ENCODE measurements at regions not wholly inside any gene's neighbourhood (a gene's known extent, or its start where the extent isn't known, plus 50 kb on each side); places are given as distances from the start of the nearest gene placed in this dataset.

- TF ChIP-seq CTCF (IDR thresholded peaks at IDR 0.05): no peak
- Histone ChIP-seq H3K9me3 (no peaks in the 10 kb centered on the region), H3K27me3 (no peaks in the 10 kb centered on the region), H3K4me3 (no peak overlapping the region), H3K36me3 (no peaks in the 10 kb centered on the region), H3K27ac (no peak overlapping the region), H3K9ac (ENCODE audit: low read depth in 2 of 2, low read length in 2 of 2) (no peak overlapping the region), H3K4me1 (no peaks in the 10 kb centered on the region)
- no peak for DNase-seq
- intact Hi-C loops (cut with DNase I): no loop called here
Observed at GRCh38 chr11:112374486-112375140, 114.0 kb upstream of the PLET1 start.

- Histone ChIP-seq H3K36me3 (no peaks in the 10 kb centered on the region), H3K4me1 (no peaks in the 10 kb centered on the region), H3K27ac (no peak overlapping the region), H3K9me3 (no peaks in the 10 kb centered on the region), H3K4me3 (no peak overlapping the region), H3K27me3 (no peaks in the 10 kb centered on the region), H3K9ac (ENCODE audit: low read depth in 2 of 2, low read length in 2 of 2) (no peak overlapping the region)
- TF ChIP-seq CTCF (IDR thresholded peaks at IDR 0.05): no peak
- no peak for DNase-seq
- intact Hi-C loops (cut with DNase I): no loop called here
Observed at GRCh38 chr11:112377946-112378345, 117.3 kb upstream of the PLET1 start.

- no peak for TF ChIP-seq CTCF (IDR thresholded peaks at IDR 0.05)
- Histone ChIP-seq H3K4me1 (no peaks in the 10 kb centered on the region), H3K27me3 (no peaks in the 10 kb centered on the region), H3K27ac (no peak overlapping the region), H3K9me3 (no peaks in the 10 kb centered on the region), H3K36me3 (no peaks in the 10 kb centered on the region), H3K9ac (ENCODE audit: low read depth in 2 of 2, low read length in 2 of 2) (no peak overlapping the region), H3K4me3 (no peak overlapping the region)
- intact Hi-C loops (cut with DNase I): no loop called here
- DNase-seq: no peak
Observed at GRCh38 chr11:112380464-112380863, 119.8 kb upstream of the PLET1 start.

GRCh38 chr11:112381578-112381977 lies 120.9 kb upstream of the PLET1 start:
- Histone ChIP-seq H3K27me3 (no peaks in the 10 kb centered on the region), H3K36me3 (no peaks in the 10 kb centered on the region), H3K9ac (ENCODE audit: low read depth in 2 of 2, low read length in 2 of 2) (no peak overlapping the region), H3K4me1 (no peaks in the 10 kb centered on the region), H3K4me3 (no peak overlapping the region), H3K9me3 (no peaks in the 10 kb centered on the region), H3K27ac (no peak overlapping the region)
- TF ChIP-seq CTCF (IDR thresholded peaks at IDR 0.05): no peak
- intact Hi-C loops (cut with DNase I): no loop called here
- DNase-seq: no peak

GRCh38 chr11:112382561-112382960 lies 121.9 kb upstream of the PLET1 start:
- no peak overlapping the region for H3K4me3 ChIP-seq
- no peaks in the 10 kb centered on the region for H3K4me1 ChIP-seq
- no peak overlapping the region for H3K9ac ChIP-seq (ENCODE audit: low read depth in 2 of 2, low read length in 2 of 2)
- intact Hi-C loops (cut with DNase I): no loop called here
- no peaks in the 10 kb centered on the region for H3K36me3 ChIP-seq
- H3K27me3 ChIP-seq: no peaks in the 10 kb centered on the region
- H3K9me3 ChIP-seq: no peaks in the 10 kb centered on the region
- DNase-seq: no peak
- H3K27ac ChIP-seq: no peak overlapping the region
- TF ChIP-seq CTCF (IDR thresholded peaks at IDR 0.05): no peak

Data from colonic mucosa (tissue), 4 donors.